Loucy (cell line): ENCODE measurements at regions not wholly inside any gene's neighbourhood (a gene's known extent, or its start where the extent isn't known, plus 50 kb on each side); places are given as distances from the start of the nearest gene placed in this dataset.

ENCODE experiments used
- H2AFZ ChIP-seq: fragments of 200-600 bp; sonication (generic); 2 replicates; pipeline ENCODE4 v1.6.0; 2016; ENCODE audit warnings: antibody characterized with exemption, mild to moderate bottlenecking, low read length, moderate library complexity
- H3F3A ChIP-seq: fragments of 200-600 bp; 2 replicates; pipeline ENCODE4 v1.6.0; 2016; ENCODE audit warnings: antibody characterized with exemption, low read depth, mild to moderate bottlenecking
- H3K27me3 ChIP-seq: fragments of 200-600 bp; sonication (generic); 2 replicates; pipeline ENCODE4 v1.6.1; 2014; ENCODE audit warnings: low read length, mild to moderate bottlenecking; ENCODE audit not compliant: insufficient read depth, poor library complexity, severe bottlenecking
- H3K36me3 ChIP-seq: fragments of 200-600 bp; sonication (generic); 2 replicates; pipeline ENCODE4 v1.6.1; 2016; ENCODE audit warnings: low read length; ENCODE audit not compliant: insufficient read depth
- H3K4me1 ChIP-seq: fragments of 200-600 bp; sonication (generic); 2 replicates; pipeline ENCODE4 v1.5.1; 2014; ENCODE audit warnings: low read length, mild to moderate bottlenecking; ENCODE audit not compliant: insufficient read depth, poor library complexity, severe bottlenecking
- H3K4me2 ChIP-seq: fragments of 200-600 bp; sonication (generic); 2 replicates; pipeline ENCODE4 v1.6.0; 2014; ENCODE audit warnings: antibody characterized with exemption, low read length, low read depth, mild to moderate bottlenecking; ENCODE audit not compliant: poor library complexity, severe bottlenecking
- H3K4me3 ChIP-seq: fragments of 200-600 bp; sonication (generic); 2 replicates; pipeline ENCODE4 v1.5.1; 2014; ENCODE audit warnings: low read length, mild to moderate bottlenecking, mixed read lengths; ENCODE audit not compliant: poor library complexity, severe bottlenecking
- H3K79me2 ChIP-seq: fragments of 200-600 bp; sonication (generic); 2 replicates; pipeline ENCODE4 v1.6.1; 2014; ENCODE audit warnings: low read length; ENCODE audit not compliant: insufficient read depth
- H3K9ac ChIP-seq: fragments of 200-600 bp; sonication (generic); 2 replicates; pipeline ENCODE4 v1.6.0; 2014; ENCODE audit warnings: mild to moderate bottlenecking, low read depth, low read length, moderate library complexity; ENCODE audit not compliant: poor library complexity, severe bottlenecking
- H3K9me2 ChIP-seq: fragments of 200-600 bp; sonication (generic); replicated peaks from 2 replicates; pipeline ENCODE4 v1.6.1; 2016; ENCODE audit warnings: low read depth, low read length, mixed read lengths
- H3K9me3 ChIP-seq: fragments of 200-600 bp; sonication (generic); 2 replicates; pipeline ENCODE4 v1.6.1; 2014; ENCODE audit warnings: mild to moderate bottlenecking, antibody characterized with exemption, low read length, low read depth; ENCODE audit not compliant: insufficient read depth
- H4K20me1 ChIP-seq: fragments of 200-600 bp; sonication (generic); 2 replicates; pipeline ENCODE4 v1.6.0; 2014; ENCODE audit warnings: antibody characterized with exemption, low read length, mild to moderate bottlenecking; ENCODE audit not compliant: insufficient read depth, poor library complexity, severe bottlenecking
- EZH2phosphoT487 ChIP-seq: fragments of 200-600 bp; IDR thresholded peaks from 2 replicates; pipeline ENCODE4 v1.6.1; 2018; ENCODE audit warnings: antibody characterized with exemption, mild to moderate bottlenecking, moderate library complexity, borderline replicate concordance
- TF ChIP-seq, protein P1 (sequence below): fragments of 200-600 bp; sonication (generic); conservative IDR thresholded peaks from 2 replicates; pipeline ENCODE4 v1.5.1; 2014; ENCODE audit warnings: mild to moderate bottlenecking, antibody characterized with exemption, low read length

DNA sequence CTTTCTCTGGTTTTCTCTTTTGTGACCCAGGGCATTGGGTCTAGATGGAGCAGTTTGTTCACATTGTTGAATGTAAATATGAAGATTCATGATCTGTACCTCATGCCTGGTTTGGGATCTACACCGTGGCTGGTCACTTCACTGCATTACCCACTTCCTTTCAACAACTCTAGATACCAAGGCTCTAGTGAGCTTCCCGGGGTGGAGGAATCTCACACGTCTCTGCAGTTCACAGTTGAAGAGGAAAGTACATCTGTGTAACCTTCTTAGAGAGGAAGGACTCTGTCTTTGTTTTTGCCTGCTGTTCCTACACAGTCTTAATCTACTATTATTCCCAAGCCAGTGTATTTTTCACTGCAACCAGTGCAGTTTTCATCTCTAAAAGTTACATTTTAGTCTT lies 574.8 kb downstream of the MBD2 start:
- H3K36me3 ChIP-seq, result no peaks in the 10 kb centered on the region
- H4K20me1 ChIP-seq, result no peaks in the 10 kb centered on the region
- H2AFZ ChIP-seq, result no peak overlapping the region
- H3K9ac ChIP-seq, result no peak overlapping the region
- H3K9me3 ChIP-seq, result no peaks in the 10 kb centered on the region
- no peaks in the 10 kb centered on the region for H3K27me3 ChIP-seq
- H3K9me2 ChIP-seq, result no peaks in the 10 kb centered on the region
- no peaks in the 10 kb centered on the region for H3K79me2 ChIP-seq
- H3K4me2 ChIP-seq, result no peak overlapping the region
- no peak overlapping the region for H3K4me3 ChIP-seq
- no peaks in the 10 kb centered on the region for H3K4me1 ChIP-seq
- H3F3A ChIP-seq, result no peaks in the 10 kb centered on the region
- no peak for TF ChIP-seq EZH2phosphoT487
- TF ChIP-seq, protein P1, sequence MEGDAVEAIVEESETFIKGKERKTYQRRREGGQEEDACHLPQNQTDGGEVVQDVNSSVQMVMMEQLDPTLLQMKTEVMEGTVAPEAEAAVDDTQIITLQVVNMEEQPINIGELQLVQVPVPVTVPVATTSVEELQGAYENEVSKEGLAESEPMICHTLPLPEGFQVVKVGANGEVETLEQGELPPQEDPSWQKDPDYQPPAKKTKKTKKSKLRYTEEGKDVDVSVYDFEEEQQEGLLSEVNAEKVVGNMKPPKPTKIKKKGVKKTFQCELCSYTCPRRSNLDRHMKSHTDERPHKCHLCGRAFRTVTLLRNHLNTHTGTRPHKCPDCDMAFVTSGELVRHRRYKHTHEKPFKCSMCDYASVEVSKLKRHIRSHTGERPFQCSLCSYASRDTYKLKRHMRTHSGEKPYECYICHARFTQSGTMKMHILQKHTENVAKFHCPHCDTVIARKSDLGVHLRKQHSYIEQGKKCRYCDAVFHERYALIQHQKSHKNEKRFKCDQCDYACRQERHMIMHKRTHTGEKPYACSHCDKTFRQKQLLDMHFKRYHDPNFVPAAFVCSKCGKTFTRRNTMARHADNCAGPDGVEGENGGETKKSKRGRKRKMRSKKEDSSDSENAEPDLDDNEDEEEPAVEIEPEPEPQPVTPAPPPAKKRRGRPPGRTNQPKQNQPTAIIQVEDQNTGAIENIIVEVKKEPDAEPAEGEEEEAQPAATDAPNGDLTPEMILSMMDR, result no peak

DNA sequence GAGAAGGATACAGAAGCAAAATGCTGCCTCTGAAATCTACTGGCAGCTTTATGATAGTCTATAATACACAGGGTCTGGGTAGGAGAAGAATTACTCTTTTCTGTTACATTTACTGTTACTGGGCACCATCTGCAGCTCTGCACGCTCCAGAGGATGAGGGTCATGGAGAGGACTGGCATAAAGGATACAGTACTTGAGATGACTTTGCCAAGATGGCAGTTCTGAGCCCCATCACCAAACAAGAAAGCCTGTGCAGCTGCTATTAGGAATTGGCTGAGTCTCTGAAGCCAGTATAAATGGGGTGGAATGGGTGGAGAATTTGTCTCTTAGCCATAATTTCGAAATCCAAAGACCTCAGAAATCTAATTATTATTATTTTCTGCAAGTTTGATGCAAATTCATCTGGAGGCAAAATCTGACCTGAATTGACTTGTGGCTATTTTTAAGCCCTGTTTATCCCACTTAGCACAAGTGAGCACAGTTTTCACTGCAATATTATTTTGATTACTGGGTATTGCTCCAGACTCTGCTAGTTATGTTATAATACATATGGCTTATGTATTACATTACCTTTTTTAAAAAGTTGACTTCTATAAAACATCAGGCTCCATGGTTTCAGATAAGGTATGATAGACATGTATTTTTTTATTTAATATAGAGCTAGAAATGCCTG lies 579.5 kb downstream of the MBD2 start:
- Histone ChIP-seq H3K9me3 (no peaks in the 10 kb centered on the region), H3K27me3 (no peaks in the 10 kb centered on the region), H3K4me1 (no peaks in the 10 kb centered on the region), H3F3A (no peaks in the 10 kb centered on the region), H3K79me2 (no peaks in the 10 kb centered on the region), H3K9me2 (no peaks in the 10 kb centered on the region), H2AFZ (no peak overlapping the region), H4K20me1 (no peaks in the 10 kb centered on the region), H3K36me3 (no peaks in the 10 kb centered on the region), H3K4me2 (no peak overlapping the region), H3K4me3 (no peak overlapping the region), H3K9ac (no peak overlapping the region)
- TF ChIP-seq, protein P1, result no peak
- TF ChIP-seq EZH2phosphoT487, result no peak

DNA sequence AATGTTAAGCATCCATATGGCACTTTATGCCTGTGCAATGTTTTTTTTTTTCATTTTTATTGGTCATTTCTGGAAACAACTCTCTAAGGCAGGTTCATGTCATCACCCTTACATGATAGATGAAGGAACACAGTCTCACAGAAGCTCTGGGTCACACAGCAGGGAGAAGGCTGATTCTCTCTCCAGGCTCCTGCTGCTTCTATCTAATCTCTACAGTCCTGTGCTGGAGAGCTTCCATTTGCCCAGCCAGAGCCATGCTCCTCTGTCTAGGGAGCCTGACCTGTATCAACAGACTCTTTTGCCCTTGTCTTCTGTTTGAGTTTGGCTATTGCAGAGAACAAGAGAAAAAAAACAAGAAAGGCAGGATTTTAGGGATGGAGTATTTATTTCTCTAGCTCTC lies 584.8 kb downstream of the MBD2 start:
- TF ChIP-seq, protein P1, result no peak
- TF ChIP-seq EZH2phosphoT487, result no peak
- Histone ChIP-seq H3K79me2 (no peaks in the 10 kb centered on the region), H3K4me3 (no peak overlapping the region), H3K9me2 (no peaks in the 10 kb centered on the region), H4K20me1 (no peaks in the 10 kb centered on the region), H3K4me1 (no peaks in the 10 kb centered on the region), H3K9me3 (no peaks in the 10 kb centered on the region), H2AFZ (no peak overlapping the region), H3K27me3 (no peaks in the 10 kb centered on the region), H3K4me2 (no peak overlapping the region), H3F3A (no peaks in the 10 kb centered on the region), H3K9ac (no peak overlapping the region), H3K36me3 (no peaks in the 10 kb centered on the region)
